SW480 (cell line): ENCODE measurements at regions not wholly inside any gene's neighbourhood (a gene's known extent, or its start where the extent isn't known, plus 50 kb on each side); places are given as distances from the start of the nearest gene placed in this dataset.
"Not testable (repeated sequence)": the region's sequence is repeated elsewhere in the genome, so short reads cannot be mapped to it uniquely, and the experiment has no call there.

Source experiments
- DNase-seq: peaks from one replicate; pipeline ENCODE4 v3.0.0-alpha.2; 2016; ENCODE audit warnings: low spot score

- peak; percentile 4 for DNase-seq
Measured at GRCh38 chr2:215535741-215536140, 99.9 kb upstream of the FN1 start.

GRCh38 chr2:215535125-215535668 is 99.3 kb upstream of the FN1 start:
- no peak for DNase-seq

GRCh38 chr2:215533716-215534115 is 97.8 kb upstream of the FN1 start:
- not testable (repeated sequence) for DNase-seq

- no peak for DNase-seq
Measured at GRCh38 chr2:215532844-215533243, 97.0 kb upstream of the FN1 start.

- DNase-seq, result no peak
Measured at GRCh38 chr2:215531284-215531683, 95.4 kb upstream of the FN1 start.

- no peak for DNase-seq
Measured at GRCh38 chr2:215530191-215530968, 94.5 kb upstream of the FN1 start.

GRCh38 chr2:215529271-215529670 is 93.4 kb upstream of the FN1 start:
- DNase-seq, result no peak

- peak; percentile 9 for DNase-seq
Measured at GRCh38 chr2:215528555-215528954, 92.7 kb upstream of the FN1 start.

GRCh38 chr2:215527736-215528135 is 91.9 kb upstream of the FN1 start:
- no peak for DNase-seq

GRCh38 chr2:215526341-215526740 is 90.5 kb upstream of the FN1 start:
- no peak for DNase-seq

GRCh38 chr2:215522237-215522636 is 86.4 kb upstream of the FN1 start:
- no peak for DNase-seq

- DNase-seq, result no peak
Measured at GRCh38 chr2:215521031-215521430, 85.2 kb upstream of the FN1 start.

- no peak for DNase-seq
Measured at GRCh38 chr2:215517391-215517790, 81.5 kb upstream of the FN1 start.

- no peak for DNase-seq
Measured at GRCh38 chr2:215514516-215514915, 78.6 kb upstream of the FN1 start.

- no peak for DNase-seq
Measured at GRCh38 chr2:215511454-215512346, 75.8 kb upstream of the FN1 start.

- DNase-seq, result no peak
Measured at GRCh38 chr2:215507836-215508235, 72.0 kb upstream of the FN1 start.

GRCh38 chr2:215507136-215507535 is 71.3 kb upstream of the FN1 start:
- DNase-seq, result no peak

GRCh38 chr2:215506604-215506990 is 70.7 kb upstream of the FN1 start:
- no peak for DNase-seq

GRCh38 chr2:215505044-215505786 is 69.3 kb upstream of the FN1 start:
- DNase-seq, result no peak

GRCh38 chr2:215504547-215504946 is 68.7 kb upstream of the FN1 start:
- no peak for DNase-seq

- no peak for DNase-seq
Measured at GRCh38 chr2:215503381-215503780, 67.5 kb upstream of the FN1 start.

GRCh38 chr2:215500466-215500865 is 64.6 kb upstream of the FN1 start:
- DNase-seq, result no peak
